HG03159 (cell line): ENCODE measurements at regions not wholly inside any gene's neighbourhood (a gene's known extent, or its start where the extent isn't known, plus 50 kb on each side); places are given as distances from the start of the nearest gene placed in this dataset.

Experiments used
- ATAC-seq: cut with Tn5 transposase; IDR thresholded peaks from one replicate; pipeline ENCODE4 v1.9.1; 2021; ENCODE audit warnings: mild to moderate bottlenecking, moderate library complexity; ENCODE audit not compliant: unreplicated experiment

DNA sequence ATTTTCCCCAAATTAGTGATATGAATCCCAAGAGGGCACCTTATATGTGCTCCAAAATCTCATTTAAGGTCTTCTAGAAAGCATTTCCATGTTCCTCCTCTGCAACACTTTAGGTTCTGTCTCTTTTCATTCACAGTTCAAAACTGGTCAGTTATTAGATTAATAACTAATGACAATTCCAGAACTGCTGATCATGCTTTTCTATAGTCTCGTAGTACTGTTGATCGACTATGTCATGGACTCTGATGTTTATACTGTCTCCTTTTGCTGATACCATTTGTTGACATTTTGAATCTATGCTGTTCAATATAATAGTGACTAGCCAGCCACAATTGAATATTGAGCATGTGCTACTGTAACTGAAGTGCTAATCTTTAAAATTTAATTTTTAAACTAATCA lies 728.3 kb downstream of the LRFN5 start:
- no peak for ATAC-seq

GRCh38 chr14:42323426-42323825 lies 716.8 kb downstream of the LRFN5 start:
- no peak for ATAC-seq

GRCh38 chr14:42322531-42323284 lies 716.0 kb downstream of the LRFN5 start:
- ATAC-seq: no peak

DNA sequence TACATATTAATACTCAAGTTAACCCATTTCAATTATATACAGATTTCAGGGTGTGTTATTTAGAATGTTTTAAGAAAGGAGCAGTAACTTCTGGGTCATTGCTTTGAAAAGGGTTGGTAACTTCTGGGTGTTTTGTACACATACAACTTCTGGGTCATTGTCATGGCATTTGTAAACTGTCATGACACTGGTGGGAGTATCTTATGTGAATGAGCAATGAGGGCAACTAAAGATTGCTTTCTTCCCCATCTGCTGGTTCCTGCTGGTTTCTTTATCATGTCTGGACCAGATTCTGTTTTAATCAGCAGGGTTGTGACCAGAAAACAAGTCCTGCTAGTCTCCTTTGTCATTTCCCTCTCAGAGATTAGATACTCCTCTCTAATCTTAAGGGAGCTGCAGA lies 713.3 kb downstream of the LRFN5 start:
- no peak for ATAC-seq

DNA sequence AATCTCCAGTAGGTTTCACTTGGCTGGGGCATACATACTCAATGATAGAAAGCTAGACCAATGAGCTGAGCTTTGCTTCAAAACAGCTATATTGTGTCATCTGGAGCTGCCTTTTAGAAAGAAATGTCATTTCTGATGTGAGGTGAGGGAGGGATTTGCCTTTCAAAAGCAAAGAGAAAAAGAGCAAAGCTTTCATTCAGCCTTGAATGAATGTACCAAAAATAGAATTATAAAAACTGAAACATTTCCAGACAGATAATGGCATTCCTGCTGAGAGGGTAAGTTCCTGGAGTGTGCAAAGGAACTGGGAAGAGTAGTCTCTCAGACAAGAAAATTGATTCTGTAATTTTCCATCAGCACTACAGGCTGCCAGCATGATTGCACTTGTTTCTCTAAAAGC lies 710.0 kb downstream of the LRFN5 start:
- no peak for ATAC-seq

DNA sequence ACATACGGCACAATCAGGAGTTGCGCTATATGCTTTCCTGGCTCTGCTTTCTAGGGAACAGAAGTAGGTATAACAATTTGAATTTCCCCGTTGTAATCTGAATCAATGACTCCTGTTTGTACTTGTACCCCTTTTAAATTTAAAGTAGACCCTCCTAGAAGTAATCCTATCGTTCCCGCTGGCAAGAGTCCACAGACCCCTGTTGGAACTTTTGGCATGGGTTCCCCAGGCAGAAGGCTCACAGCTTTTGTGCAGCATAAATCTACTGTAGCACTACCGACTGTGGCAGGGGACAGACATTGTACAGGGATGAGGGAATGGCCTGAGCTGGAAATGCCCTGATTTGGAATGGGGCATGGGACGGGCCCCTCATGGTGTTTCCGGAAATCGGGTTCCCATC lies 705.2 kb downstream of the LRFN5 start:
- ATAC-seq: no peak

DNA sequence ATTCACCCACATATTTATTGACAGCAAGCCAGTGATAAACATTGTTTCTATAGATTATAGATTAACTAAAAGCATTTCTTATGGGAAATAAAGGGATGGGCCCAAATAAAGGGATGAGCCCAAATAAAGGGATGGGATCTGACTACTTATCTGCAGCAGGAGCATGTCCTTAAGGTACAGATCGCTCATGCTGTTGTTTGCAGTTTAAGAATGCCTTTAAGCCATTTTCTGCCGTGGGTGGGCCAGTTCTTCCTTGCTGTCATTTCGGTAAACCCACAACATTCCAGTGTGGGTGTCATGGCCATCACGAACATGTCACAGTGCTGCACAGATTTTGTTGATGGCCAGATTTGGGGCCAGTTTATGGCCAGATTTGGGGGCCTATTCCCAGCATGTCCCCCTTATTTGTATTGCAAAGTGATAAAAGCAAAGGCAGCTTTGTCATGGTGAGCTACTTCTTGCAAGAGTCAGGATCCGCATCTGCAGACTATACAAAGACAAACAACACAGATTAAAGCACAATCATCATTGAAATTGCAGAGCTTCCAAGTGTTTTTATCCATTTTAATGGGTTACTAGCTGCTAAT lies 700.7 kb downstream of the LRFN5 start:
- no peak for ATAC-seq

- peak; percentile 63 for ATAC-seq
Measured at GRCh38 chr14:42299692-42300091, 693.0 kb downstream of the LRFN5 start.

DNA sequence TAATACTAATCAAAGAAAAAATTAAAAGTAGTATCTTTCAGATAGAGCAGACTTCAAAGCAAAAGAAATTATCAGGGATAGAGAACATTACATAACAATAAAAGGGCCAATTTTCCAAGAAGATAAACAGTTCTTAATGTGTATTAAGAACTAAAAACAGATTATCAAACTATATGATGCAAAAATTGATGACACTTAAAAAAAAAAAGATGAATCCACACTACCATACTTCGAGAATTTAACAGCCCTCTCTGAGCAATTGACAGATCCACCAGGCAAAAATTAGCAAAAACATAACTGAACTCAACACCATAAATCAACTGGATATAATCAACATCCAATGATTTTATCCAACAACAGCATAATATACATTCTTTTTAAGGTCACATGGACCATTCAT lies 686.5 kb downstream of the LRFN5 start:
- ATAC-seq: no peak

DNA sequence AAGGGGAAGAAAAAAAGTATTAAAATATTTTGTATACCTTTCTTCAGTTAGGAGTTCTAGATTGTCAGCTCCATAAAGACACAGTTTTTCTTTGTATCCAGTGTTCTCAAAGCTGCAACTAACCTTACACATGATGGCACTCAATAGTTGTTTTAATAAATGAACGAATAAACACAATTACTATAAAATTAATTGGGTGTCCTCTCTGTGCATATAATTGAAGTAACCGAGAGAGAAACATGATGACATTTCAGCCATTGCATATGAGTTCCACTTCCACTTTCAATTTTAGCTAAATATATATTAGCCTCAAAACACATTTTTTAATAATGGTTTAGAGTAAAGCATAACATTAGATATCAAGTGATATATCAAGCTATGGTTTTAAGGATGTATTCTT lies 671.2 kb downstream of the LRFN5 start:
- ATAC-seq: no peak

DNA sequence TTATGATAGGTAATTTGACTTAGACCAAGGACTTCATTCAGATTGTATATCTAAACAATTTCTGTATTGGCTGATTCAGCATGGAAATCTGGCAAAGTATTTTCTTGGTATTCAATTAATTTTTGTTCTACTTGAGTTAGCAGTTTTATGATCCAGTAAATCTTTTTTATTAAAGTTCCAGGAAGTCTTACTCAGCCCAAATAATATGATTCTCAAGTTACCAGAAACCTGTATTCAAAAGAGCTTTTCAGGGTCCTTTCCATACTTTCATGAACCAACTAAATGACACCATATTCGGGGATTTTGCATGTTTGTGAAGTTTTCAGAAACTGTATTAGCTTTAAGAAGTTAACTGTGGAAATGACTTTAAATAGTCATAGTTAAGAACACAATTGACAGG lies 662.6 kb downstream of the LRFN5 start:
- ATAC-seq: no peak

- ATAC-seq: no peak
Measured at GRCh38 chr14:42248131-42248530, 641.5 kb downstream of the LRFN5 start.

- no peak for ATAC-seq
Measured at GRCh38 chr14:42241101-42241500, 634.4 kb downstream of the LRFN5 start.

DNA sequence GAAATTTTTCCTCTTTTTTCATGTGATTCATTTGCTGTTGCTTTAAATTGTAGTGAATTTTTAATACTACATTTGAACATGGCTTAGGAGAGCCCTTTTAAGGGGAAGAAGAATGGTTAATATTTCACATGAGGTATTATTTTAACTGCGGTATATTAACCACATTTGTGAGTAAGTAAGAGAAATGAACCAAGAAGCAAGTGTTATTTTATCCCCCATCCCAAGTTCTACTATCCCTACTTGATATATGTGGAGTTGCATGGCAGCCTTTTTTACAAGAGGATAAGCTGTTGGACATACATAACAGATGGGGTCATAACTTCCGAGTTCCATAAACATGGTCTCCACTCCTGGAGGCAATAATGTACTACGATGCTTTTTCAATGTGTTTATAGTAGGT lies 623.3 kb downstream of the LRFN5 start:
- no peak for ATAC-seq

DNA sequence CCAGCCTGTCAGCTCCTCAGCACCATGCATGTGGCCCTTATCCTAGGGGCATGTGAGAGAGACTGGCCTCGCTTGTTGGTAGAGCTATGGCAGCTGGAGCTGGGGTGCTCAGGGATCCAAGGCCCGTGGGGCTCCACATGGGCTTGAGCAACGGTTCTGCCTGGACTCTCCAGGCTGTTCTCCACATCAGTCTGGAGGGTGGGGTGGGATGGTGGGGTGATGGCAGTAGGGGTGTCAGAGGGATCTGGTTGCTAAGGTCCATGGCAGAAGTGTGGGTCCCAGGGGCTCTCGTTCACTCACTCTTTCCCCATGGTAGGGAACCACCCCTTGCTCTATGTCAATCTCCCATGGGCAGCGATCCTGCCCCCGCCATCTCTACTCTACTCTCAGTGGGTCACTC lies 622.6 kb downstream of the LRFN5 start:
- ATAC-seq: no peak

- no peak for ATAC-seq
Measured at GRCh38 chr14:42228611-42229010, 621.9 kb downstream of the LRFN5 start.

DNA sequence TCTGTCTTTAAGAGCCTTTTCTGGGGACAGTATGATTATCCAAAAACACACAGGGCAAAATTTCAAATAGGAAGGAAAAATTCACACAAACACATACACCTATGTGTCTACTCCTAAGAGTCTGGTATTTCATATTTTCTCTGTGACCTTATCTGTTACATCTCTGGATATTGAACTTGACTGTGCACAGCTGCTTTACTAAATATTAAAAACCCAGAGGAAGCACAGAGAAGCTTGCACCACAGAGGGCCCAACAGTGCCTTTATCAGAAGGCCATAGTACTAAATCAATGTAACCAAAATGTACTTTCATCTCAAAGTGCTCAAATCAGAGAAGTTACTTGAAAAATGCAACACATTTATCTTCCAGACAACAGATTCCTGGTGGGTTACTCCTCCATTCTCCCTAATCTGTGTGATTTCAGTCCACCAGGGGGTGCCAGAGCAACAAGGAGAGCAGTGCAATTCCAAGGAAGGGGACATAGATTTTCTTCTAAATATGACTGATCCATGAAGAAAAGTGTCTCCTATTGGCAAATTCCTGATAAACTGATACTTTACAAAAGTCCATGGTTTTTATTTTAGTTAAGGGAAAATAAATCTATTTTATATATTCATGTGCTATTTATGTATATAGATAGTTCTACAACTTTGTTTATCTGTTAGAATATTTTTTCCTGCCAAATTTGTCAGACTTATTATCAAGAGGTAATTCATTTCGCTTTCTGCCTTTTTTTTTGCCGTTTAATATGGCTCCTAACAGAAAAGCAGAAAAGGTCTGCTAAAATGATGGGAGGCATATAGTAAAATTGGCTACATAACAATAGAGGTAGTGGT lies 617.6 kb downstream of the LRFN5 start:
- no peak for ATAC-seq

DNA sequence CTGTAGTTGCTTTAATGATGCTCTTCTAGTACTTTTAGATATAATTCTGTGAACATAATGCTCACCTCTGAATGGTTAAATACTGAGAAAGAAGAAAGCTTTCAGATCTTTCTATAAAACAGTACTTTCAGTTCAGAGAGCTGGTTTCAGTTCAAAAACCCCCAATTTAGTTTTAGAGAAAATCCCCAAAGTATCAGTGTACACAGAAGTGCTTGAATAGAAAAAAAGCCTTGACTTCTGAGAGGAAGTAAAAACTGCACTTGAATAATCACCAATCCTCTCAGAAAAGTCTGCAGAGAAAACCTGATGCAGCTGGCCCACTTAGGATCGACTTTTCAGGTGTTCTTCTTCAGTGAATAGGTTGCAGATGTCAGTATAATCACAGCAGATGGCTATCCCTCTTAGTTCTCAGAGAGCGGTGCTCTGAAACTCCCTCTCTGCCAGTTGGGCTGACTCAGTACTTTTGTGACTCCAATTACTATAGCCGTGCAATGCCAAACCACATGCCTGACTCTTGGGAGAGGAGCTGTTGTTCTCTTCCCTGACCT lies 616.3 kb downstream of the LRFN5 start:
- ATAC-seq: peak; percentile 91

DNA sequence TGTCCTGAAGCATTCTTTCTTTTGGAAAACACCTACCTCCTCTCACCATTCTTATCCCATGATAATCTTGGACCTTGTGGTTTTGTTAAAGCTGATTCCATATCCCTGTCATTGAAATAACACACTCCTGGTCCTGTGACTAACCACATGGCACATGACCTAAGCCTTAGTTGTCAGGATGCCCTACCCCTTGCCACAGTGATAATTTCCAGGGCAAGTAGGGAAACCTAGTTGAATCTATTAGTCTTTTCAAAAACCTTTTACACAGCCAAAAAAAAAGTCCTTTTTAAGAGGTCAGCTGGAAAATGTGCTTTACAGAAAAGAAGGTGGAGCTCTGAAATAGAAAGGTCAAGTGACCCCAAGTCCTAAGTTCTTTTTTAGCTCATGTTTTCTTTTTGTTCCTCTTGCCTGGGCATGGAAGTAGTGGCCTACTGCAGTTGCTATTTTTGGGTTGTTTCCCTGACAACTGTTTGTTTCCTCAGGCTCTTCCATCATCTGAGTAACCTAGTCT lies 608.4 kb downstream of the LRFN5 start:
- no peak for ATAC-seq

DNA sequence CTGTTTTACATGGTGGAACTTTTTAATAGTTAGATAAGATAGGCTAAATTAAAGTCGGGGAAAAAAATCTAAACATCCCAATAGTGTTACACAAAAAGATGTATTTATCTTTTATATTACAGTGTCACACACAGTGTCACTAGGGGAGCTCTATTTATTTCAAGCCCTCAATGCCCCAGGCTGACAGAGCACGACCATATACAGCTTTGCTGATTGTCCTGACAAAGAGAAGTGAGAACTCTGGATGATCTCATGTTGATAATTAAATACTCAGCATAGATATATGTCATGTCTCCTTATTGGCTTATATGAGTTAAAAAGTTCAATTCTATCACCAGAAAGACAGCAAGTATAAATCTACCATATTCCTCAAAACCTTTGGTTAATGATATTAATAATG lies 594.3 kb downstream of the LRFN5 start:
- ATAC-seq: no peak

- no peak for ATAC-seq
Measured at GRCh38 chr14:42198010-42198409, 591.3 kb downstream of the LRFN5 start.
